ENCODE measurements at regions not wholly inside any gene's neighbourhood (a gene's known extent, or its start where the extent isn't known, plus 50 kb on each side); places are given as distances from the start of the nearest gene placed in this dataset.
"Not testable (repeated sequence)": the region's sequence is repeated elsewhere in the genome, so short reads cannot be mapped to it uniquely, and the experiment has no call there.

DNA sequence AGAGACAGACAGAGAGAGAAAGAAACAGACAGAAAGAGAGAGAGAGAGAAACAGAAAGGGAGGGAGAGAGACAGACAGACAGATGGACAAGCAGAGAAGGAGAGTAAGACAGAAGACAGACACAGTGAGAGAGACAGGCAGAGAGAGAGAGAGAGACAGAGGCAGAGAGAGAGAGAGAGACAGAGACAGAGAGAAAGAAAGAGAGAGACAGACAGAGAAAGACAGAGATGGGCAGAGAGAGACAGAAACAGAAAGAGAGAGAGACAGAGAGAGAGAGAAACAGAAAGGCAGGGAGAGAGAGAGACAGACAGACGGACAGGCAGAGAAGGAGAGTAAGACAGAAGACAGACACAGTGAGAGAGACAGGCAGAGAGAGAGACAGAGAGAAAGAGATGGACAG, 754.3 kb upstream of the DEFB115 start:
- H3K4me2 ChIP-seq (ENCODE audit: low read length); DNase-seq; H3K18ac ChIP-seq (ENCODE audit: low read length); H3K27ac ChIP-seq (ENCODE audit: low read depth, low read length); H2BK120ac ChIP-seq (ENCODE audit: insufficient read depth, low read length, poor library complexity); H3K79me2 ChIP-seq (ENCODE audit: control insufficient read depth, insufficient read depth, low read length, poor library complexity); H3K9me3 ChIP-seq (ENCODE audit: insufficient read depth, low read depth, low read length); H3K23ac ChIP-seq (ENCODE audit: low read length); H3K9ac ChIP-seq (ENCODE audit: low read length); H2BK12ac ChIP-seq (ENCODE audit: low read length); H3K4ac ChIP-seq (ENCODE audit: low read depth, low read length); H3K79me1 ChIP-seq (ENCODE audit: low read length); H3K4me3 ChIP-seq (ENCODE audit: low read depth, low read length); H4K8ac ChIP-seq (ENCODE audit: low read depth, low read length); H2AFZ ChIP-seq (ENCODE audit: insufficient read depth, low read length, poor library complexity); H2BK5ac ChIP-seq (ENCODE audit: low read depth, low read length, poor library complexity); H3K14ac ChIP-seq (ENCODE audit: low read length); H4K91ac ChIP-seq (ENCODE audit: low read depth, low read length); H4K12ac ChIP-seq (ENCODE audit: low read depth, low read length); H3K27me3 ChIP-seq (ENCODE audit: insufficient read depth, low read length); H3K36me3 ChIP-seq (ENCODE audit: control insufficient read depth in 1 of 2, insufficient read depth in 2 of 2, low read length in 2 of 2); H2AK5ac ChIP-seq (ENCODE audit: low read length); H3K4me1 ChIP-seq (ENCODE audit: control insufficient read depth in 1 of 2, insufficient read depth in 2 of 2, low read length in 2 of 2): not testable (repeated sequence)
- no CpG with 5 or more reads among the region's 1 CpG for WGBS (ENCODE audit: extremely low coverage, insufficient coverage, insufficient read length)

DNA sequence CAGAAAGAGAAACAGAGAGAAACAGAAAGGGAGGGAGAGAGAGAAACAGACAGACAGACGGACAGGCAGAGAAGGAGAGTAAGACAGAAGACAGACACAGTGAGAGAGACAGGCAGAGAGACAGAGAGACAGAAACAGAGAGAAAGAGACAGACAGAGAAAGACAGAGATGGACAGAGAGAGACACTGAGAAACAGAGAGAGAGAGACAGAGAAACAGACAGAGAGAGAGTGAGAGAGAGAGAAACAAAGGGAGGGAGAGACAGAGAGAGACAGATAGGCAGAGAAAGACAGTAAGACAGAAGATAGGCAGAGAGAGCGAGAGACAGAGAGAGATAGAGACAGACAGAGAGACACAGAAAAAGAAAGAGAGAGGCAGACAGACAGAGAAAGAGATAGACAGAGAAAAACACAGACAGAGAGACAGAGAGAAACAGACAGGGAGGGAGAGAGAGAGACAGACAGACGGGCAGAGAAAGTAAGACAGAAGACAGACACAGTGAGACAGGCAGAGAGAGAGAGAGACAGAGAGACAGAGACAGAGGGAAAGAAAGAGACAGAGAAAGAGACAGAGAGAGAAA, 753.4 kb upstream of the DEFB115 start:
- no peak overlapping the region for H2AK5ac ChIP-seq (ENCODE audit: low read length)
- H3K79me1 ChIP-seq (ENCODE audit: low read length), result no peaks in the 10 kb centered on the region
- no peak overlapping the region for H2BK120ac ChIP-seq (ENCODE audit: insufficient read depth, low read length, poor library complexity)
- no peak overlapping the region for H3K14ac ChIP-seq (ENCODE audit: low read length)
- no peak overlapping the region for H3K23ac ChIP-seq (ENCODE audit: low read length)
- H3K9me3 ChIP-seq (ENCODE audit: insufficient read depth, low read depth, low read length), result peaks cover 13% of the 10 kb centered on the region
- H2AFZ ChIP-seq (ENCODE audit: insufficient read depth, low read length, poor library complexity), result no peak overlapping the region
- H2BK5ac ChIP-seq (ENCODE audit: low read depth, low read length, poor library complexity), result no peak overlapping the region
- no peaks in the 10 kb centered on the region for H3K27me3 ChIP-seq (ENCODE audit: insufficient read depth, low read length)
- no peak overlapping the region for H3K18ac ChIP-seq (ENCODE audit: low read length)
- no peak overlapping the region for H2BK12ac ChIP-seq (ENCODE audit: low read length)
- no peak overlapping the region for H3K4ac ChIP-seq (ENCODE audit: low read depth, low read length)
- H3K4me2 ChIP-seq (ENCODE audit: low read length), result no peak overlapping the region
- no peak overlapping the region for H3K4me3 ChIP-seq (ENCODE audit: low read depth, low read length)
- H3K9ac ChIP-seq (ENCODE audit: low read length), result no peak overlapping the region
- no peak overlapping the region for H4K8ac ChIP-seq (ENCODE audit: low read depth, low read length)
- H3K27ac ChIP-seq (ENCODE audit: low read depth, low read length), result no peak overlapping the region
- DNase-seq, result no peak
- no CpG with 5 or more reads among the region's 3 CpGs for WGBS (ENCODE audit: extremely low coverage, insufficient coverage, insufficient read length)
- H3K4me1 ChIP-seq (ENCODE audit: control insufficient read depth in 1 of 2, insufficient read depth in 2 of 2, low read length in 2 of 2), result no peaks in the 10 kb centered on the region
- no peaks in the 10 kb centered on the region for H3K79me2 ChIP-seq (ENCODE audit: control insufficient read depth, insufficient read depth, low read length, poor library complexity)
- H4K91ac ChIP-seq (ENCODE audit: low read depth, low read length), result no peak overlapping the region
- no peaks in the 10 kb centered on the region for H3K36me3 ChIP-seq (ENCODE audit: control insufficient read depth in 1 of 2, insufficient read depth in 2 of 2, low read length in 2 of 2)
- no peak overlapping the region for H4K12ac ChIP-seq (ENCODE audit: low read depth, low read length)

DNA sequence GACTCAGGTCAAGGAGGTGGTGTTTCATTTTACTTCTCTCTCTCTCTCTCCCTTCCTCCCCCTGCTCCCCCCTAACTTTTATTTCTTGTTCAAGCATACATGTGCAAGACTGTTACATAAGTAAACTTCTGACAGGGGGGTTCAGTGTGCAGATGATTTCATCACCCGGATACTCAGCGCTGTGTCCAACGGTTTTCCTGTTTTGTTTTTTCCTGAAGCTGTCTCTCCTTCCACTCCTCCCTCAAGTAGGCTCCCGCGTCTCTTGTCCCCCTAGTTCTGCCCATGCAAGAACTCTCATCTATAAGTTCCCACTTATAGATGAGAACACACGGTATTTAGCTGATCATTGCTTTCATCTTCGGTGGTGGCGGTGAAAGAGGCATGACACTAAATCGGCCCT, 751.9 kb upstream of the DEFB115 start:
- Histone ChIP-seq H2AK5ac (ENCODE audit: low read length) (no peak overlapping the region), H4K91ac (ENCODE audit: low read depth, low read length) (no peak overlapping the region), H2BK12ac (ENCODE audit: low read length) (no peak overlapping the region), H4K8ac (ENCODE audit: low read depth, low read length) (no peak overlapping the region), H3K18ac (ENCODE audit: low read length) (no peak overlapping the region), H3K4ac (ENCODE audit: low read depth, low read length) (no peak overlapping the region), H3K79me2 (ENCODE audit: control insufficient read depth, insufficient read depth, low read length, poor library complexity) (no peaks in the 10 kb centered on the region), H3K9ac (ENCODE audit: low read length) (no peak overlapping the region), H3K36me3 (ENCODE audit: control insufficient read depth in 1 of 2, insufficient read depth in 2 of 2, low read length in 2 of 2) (no peaks in the 10 kb centered on the region), H3K27ac (ENCODE audit: low read depth, low read length) (no peak overlapping the region), H3K27me3 (ENCODE audit: insufficient read depth, low read length) (no peaks in the 10 kb centered on the region), H3K79me1 (ENCODE audit: low read length) (no peaks in the 10 kb centered on the region), H2BK120ac (ENCODE audit: insufficient read depth, low read length, poor library complexity) (no peak overlapping the region), H3K4me2 (ENCODE audit: low read length) (no peak overlapping the region), H4K12ac (ENCODE audit: low read depth, low read length) (no peak overlapping the region), H3K4me3 (ENCODE audit: low read depth, low read length) (no peak overlapping the region), H3K4me1 (ENCODE audit: control insufficient read depth in 1 of 2, insufficient read depth in 2 of 2, low read length in 2 of 2) (no peaks in the 10 kb centered on the region), H2BK5ac (ENCODE audit: low read depth, low read length, poor library complexity) (no peak overlapping the region), H3K14ac (ENCODE audit: low read length) (no peak overlapping the region), H2AFZ (ENCODE audit: insufficient read depth, low read length, poor library complexity) (no peak overlapping the region), H3K9me3 (ENCODE audit: insufficient read depth, low read depth, low read length) (peaks cover 13% of the 10 kb centered on the region), H3K23ac (ENCODE audit: low read length) (no peak overlapping the region)
- no peak for DNase-seq
- WGBS (ENCODE audit: extremely low coverage, insufficient coverage, insufficient read length), result no CpG with 5 or more reads among the region's 9 CpGs

DNA sequence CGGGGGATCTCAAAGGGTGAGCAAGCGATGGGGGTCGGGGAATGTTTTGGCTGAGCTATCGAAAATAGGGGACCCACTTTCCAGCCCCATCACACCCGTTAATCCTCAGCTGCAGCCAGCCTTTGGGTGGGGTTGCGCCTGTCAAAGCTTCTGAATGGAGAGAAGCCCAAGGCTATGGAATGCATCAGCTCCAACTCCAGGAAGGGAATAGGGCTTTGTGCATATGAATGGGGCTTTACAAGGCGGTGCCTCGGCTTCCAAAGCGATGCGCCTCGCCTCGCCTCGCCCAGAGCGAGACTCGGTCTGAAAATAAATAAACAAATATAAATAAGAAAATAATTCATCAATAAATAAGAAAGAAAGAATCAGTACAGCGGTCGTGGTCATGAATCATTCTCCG, 751.4 kb upstream of the DEFB115 start:
- H3K9ac ChIP-seq (ENCODE audit: low read length), result no peak overlapping the region

More for the DNA sequence above, 751.4 kb upstream of the DEFB115 start:
- H4K12ac ChIP-seq (ENCODE audit: low read depth, low read length), result no peak overlapping the region
- H3K36me3 ChIP-seq (ENCODE audit: control insufficient read depth in 1 of 2, insufficient read depth in 2 of 2, low read length in 2 of 2), result no peaks in the 10 kb centered on the region
- peaks cover 14% of the 10 kb centered on the region for H3K9me3 ChIP-seq (ENCODE audit: insufficient read depth, low read depth, low read length)
- H2AFZ ChIP-seq (ENCODE audit: insufficient read depth, low read length, poor library complexity), result no peak overlapping the region
- no peak overlapping the region for H3K4me3 ChIP-seq (ENCODE audit: low read depth, low read length)
- no peak overlapping the region for H3K23ac ChIP-seq (ENCODE audit: low read length)
- H3K4ac ChIP-seq (ENCODE audit: low read depth, low read length), result no peak overlapping the region
- no peak overlapping the region for H4K8ac ChIP-seq (ENCODE audit: low read depth, low read length)
- no peak overlapping the region for H2AK5ac ChIP-seq (ENCODE audit: low read length)
- H2BK120ac ChIP-seq (ENCODE audit: insufficient read depth, low read length, poor library complexity), result no peak overlapping the region
- H3K14ac ChIP-seq (ENCODE audit: low read length), result no peak overlapping the region
- H3K4me1 ChIP-seq (ENCODE audit: control insufficient read depth in 1 of 2, insufficient read depth in 2 of 2, low read length in 2 of 2), result no peaks in the 10 kb centered on the region
- H3K27me3 ChIP-seq (ENCODE audit: insufficient read depth, low read length), result no peaks in the 10 kb centered on the region
- H3K4me2 ChIP-seq (ENCODE audit: low read length), result no peak overlapping the region
- H3K27ac ChIP-seq (ENCODE audit: low read depth, low read length), result no peak overlapping the region
- DNase-seq, result no peak
- no peak overlapping the region for H4K91ac ChIP-seq (ENCODE audit: low read depth, low read length)
- H3K79me2 ChIP-seq (ENCODE audit: control insufficient read depth, insufficient read depth, low read length, poor library complexity), result no peaks in the 10 kb centered on the region
- no CpG with 5 or more reads among the region's 18 CpGs for WGBS (ENCODE audit: extremely low coverage, insufficient coverage, insufficient read length)
- no peak overlapping the region for H2BK12ac ChIP-seq (ENCODE audit: low read length)
- H2BK5ac ChIP-seq (ENCODE audit: low read depth, low read length, poor library complexity), result no peak overlapping the region
- no peak overlapping the region for H3K18ac ChIP-seq (ENCODE audit: low read length)
- H3K79me1 ChIP-seq (ENCODE audit: low read length), result no peaks in the 10 kb centered on the region

All from trophoblast cell (in vitro differentiated cells and primary cell).